Right forelimb (tissue), 1 donor: ENCODE measurements at regions not wholly inside any gene's neighbourhood (a gene's known extent, or its start where the extent isn't known, plus 50 kb on each side); places are given as distances from the start of the nearest gene placed in this dataset.
"Not testable (repeated sequence)": the region's sequence is repeated elsewhere in the genome, so short reads cannot be mapped to it uniquely, and the experiment has no call there.

Experiments used
- DNase-seq: peaks from one replicate; pipeline ENCODE4 v3.0.0-alpha.2; 2018

GRCh38 chr10:91745090-91745831, 53.0 kb upstream of the TNKS2 start:
- no peak for DNase-seq

GRCh38 chr10:91743465-91743864, 54.8 kb upstream of the TNKS2 start:
- no peak for DNase-seq

- DNase-seq = no peak
Observed at GRCh38 chr10:91742229-91742628, 56.0 kb upstream of the TNKS2 start.

DNA sequence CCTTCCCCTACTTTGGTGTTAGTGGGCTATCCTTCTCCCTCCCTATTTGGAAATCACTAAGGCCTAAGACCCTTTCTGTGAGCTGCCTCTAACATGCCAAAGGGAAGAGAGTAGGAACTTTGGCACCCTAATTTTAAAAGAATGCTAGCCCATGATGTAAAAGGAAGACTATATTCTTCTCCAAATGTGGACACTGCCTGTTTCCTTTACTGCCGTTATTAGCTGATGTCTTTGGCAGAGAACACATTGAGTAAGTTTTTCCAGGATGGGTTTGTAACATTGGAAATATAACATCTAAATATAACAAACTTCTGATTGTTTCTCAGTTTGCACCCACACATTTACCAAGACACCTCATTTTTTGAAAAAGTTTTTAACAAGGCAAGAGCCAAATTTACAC, 56.9 kb upstream of the TNKS2 start:
- peak; percentile 43 for DNase-seq

DNA sequence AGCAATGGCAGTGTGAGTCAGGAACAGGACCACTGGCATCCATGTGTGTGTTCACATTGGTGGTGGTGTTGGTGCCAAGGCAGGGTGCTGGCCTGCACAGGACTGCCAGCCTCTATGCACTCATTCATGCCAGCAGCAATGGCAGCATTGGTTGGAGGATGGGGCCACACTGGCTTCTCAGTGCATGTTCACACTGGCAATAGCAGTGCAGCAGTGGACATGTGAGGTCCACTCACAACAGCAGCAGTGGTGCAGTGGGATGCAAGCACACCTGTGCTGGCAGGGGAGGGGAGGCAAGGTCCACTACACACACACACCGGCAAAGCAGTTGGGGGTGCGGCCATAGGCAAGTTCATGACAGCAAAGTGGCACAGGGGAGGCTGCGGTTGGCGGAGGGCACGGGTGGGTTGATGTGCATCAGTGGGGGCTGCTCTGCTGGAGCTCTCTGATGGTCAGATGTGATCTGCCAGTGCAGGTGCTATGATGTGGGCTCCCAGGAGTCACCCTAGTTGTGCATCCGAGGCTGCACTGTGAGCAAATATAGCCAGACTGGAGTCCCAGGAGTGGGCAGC, 57.8 kb upstream of the TNKS2 start:
- DNase-seq = no peak

DNA sequence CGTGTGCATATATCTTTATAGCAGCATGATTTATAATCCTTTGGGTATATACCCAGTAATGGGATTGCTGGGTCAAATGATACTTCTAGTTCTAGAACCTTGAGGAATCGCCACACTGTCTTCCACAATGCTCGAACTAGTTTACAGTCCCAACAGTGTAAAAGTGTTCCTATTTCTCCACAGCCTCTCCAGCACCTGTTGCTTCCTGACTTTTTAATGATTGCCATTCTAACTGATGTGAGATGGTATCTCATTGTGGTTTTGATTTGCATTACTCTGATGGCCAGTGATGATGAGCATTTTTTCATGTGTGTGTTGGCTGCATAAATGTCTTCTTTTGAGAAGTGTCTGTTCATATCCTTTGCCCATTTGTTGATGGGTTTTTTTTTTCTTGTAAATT, 66.0 kb upstream of the TNKS2 start:
- DNase-seq = not testable (repeated sequence)

DNA sequence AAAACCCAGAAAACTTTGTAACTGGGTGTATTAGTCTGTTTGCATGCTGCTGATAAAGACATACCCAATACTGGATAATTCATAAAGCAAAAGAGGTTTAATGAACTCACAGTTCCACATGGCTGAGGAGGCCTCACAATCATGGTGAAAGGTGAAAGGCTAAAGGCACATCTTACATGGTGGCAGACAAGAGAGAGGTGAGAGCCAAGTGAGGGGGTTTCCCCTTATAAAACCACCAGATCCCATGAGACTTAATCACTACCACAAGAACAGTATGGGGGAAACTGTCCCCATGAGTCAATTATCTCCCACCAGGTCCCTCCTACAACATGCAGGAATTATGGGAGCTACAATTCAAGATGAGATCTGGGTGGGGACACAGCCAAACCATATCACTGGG, 68.9 kb upstream of the TNKS2 start:
- DNase-seq = not testable (repeated sequence)

DNA sequence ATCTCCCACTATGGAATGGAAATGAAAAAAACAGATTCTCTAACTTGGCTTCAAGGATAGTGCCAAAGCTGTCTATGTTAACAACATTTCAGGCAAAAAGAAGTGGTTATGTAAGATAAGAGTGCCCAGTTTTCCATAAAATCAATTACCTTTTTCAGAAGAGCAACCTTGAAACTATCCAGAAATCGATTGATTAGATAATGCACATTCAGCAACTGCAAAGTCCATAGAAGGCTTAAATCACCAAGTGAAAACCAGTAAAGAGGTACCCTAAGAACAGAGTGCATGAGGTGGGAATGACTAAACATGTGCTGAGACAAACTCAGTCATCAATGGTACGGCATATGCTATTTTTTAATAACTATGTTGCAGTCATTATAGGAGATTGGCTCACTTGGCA, 71.9 kb upstream of the TNKS2 start:
- no peak for DNase-seq

- DNase-seq = no peak
Observed at GRCh38 chr10:91724933-91725332, 73.3 kb upstream of the TNKS2 start.

DNA sequence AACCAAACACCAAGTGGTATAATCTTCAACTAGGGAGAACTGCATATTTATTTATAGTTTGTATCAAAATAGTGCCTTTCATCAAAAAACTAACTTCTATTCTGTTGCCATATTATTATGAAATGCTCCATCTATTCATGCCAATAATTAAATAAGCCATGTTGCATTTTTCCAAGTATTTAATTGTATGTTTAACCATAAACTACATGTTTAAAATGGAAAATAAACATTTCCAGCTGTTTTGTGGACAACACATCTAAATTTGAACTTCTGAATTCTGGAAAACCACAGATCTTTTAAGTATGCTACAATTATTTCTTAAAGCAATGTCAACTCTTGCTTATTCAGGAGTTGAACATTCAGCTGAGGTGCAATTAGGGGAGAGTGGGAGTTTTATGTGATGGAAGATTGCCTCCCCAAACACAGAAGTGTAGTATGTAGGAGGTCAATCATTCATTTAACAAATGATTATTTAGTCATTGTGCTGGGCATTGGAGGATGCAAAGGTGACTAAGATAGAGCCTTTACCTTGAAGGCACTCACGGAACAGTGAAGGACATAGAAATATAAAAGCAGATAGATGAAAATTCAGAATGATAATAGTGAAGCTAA, 80.7 kb upstream of the PPP1R3C start:
- DNase-seq = no peak

- DNase-seq = peak; percentile 48
Observed at GRCh38 chr10:91711885-91712680, 79.2 kb upstream of the PPP1R3C start.

DNA sequence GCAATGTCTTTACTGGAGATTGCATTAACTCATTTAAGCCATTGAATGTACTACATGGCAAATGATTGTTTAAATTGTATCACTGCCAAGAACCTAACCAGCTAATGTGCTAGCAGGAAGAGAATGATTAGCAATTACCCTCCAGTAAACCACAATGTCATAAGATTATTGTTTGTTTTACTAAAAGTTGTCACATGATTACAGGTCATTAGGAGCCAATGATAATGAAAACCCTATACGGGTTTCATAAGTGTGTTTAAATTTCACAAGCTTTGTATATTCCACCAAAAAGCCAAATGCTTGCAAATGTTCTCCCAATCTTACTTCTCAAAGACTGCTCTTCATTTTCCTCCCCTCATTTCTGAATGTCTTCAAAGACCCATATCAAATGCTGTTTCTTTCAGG, 76.5 kb upstream of the PPP1R3C start:
- no peak for DNase-seq

DNA sequence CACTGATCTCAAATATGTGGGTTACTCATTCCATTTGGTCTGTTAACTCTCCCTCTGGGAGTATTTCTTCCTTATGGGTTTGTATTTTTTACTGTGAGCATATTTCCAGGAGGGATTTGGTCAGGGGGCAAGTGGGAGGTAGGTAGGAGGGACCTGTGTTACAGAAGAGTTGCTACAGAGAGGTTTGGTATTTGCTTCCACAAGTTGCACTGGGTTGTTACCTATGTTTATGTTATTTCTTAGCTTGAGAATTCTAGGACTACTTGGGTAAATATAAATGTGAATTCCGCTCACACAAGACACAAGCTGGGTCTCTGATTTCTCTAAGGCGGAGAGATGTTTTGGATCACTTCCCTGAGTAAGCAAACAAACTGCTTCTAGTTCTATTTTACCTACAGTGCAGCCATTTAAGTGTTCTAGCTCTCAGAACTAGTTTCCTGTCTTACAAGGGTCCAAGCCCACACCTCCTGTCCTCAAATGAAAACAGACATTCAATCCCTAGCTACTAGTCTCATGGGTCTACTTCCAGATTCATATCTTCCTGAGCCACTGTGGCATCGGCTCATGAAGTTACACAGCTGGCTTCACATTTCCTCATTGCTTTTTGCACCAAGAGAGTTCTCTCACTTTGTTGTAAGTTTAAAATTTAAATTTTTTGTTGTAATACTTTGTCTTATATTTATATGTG, 75.4 kb upstream of the PPP1R3C start:
- DNase-seq = no peak

DNA sequence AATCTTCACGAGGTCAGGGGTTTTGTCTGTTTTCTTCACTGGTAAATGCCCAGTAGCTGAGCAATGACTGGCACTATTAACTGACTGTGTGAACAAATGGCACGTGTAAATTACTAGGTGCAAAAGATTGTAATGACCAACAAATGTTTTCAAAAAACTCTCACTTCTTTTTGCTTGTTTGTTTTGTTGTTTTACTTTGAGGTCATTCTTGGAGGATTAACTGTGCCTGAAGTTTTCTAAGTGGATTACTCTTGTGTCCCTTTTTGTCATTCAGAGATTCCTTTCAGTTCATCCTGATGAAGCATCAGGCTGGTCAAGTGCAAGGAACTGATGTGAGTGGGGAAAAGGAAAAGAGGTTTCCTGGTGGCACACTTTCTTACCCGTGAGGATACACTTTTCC, 74.4 kb upstream of the PPP1R3C start:
- DNase-seq = no peak

GRCh38 chr10:91705948-91706670, 73.2 kb upstream of the PPP1R3C start:
- no peak for DNase-seq

GRCh38 chr10:91702620-91703019, 69.7 kb upstream of the PPP1R3C start:
- DNase-seq = no peak

- DNase-seq = no peak
Observed at GRCh38 chr10:91700788-91701444, 68.0 kb upstream of the PPP1R3C start.

GRCh38 chr10:91700273-91700672, 67.4 kb upstream of the PPP1R3C start:
- no peak for DNase-seq

- no peak for DNase-seq
Observed at GRCh38 chr10:91698258-91698657, 65.4 kb upstream of the PPP1R3C start.

- no peak for DNase-seq
Observed at GRCh38 chr10:91694170-91694794, 61.4 kb upstream of the PPP1R3C start.

GRCh38 chr10:91691981-91692380, 59.1 kb upstream of the PPP1R3C start:
- DNase-seq = no peak
